DOHH2 (cell line): ENCODE measurements at regions not wholly inside any gene's neighbourhood (a gene's known extent, or its start where the extent isn't known, plus 50 kb on each side); places are given as distances from the start of the nearest gene placed in this dataset.

Experiments used
- EZH2phosphoT487 ChIP-seq: fragments of 200-600 bp; sonication (generic); IDR thresholded peaks from 2 replicates; pipeline ENCODE4 v1.6.1; 2017; ENCODE audit warnings: borderline replicate concordance, mild to moderate bottlenecking, antibody characterized with exemption, low read length, moderate library complexity, mixed read lengths
- TF ChIP-seq, protein P1 (sequence below): fragments of 200-600 bp; sonication (generic); IDR thresholded peaks from one replicate; pipeline ENCODE4 v1.5.1; 2014; ENCODE audit warnings: antibody characterized with exemption, mild to moderate bottlenecking, low read depth, low read length; ENCODE audit not compliant: poor library complexity, severe bottlenecking

GRCh38 chr16:87199379-87199778 is 117.8 kb downstream of the C16orf95 start:
- TF ChIP-seq, protein P1, sequence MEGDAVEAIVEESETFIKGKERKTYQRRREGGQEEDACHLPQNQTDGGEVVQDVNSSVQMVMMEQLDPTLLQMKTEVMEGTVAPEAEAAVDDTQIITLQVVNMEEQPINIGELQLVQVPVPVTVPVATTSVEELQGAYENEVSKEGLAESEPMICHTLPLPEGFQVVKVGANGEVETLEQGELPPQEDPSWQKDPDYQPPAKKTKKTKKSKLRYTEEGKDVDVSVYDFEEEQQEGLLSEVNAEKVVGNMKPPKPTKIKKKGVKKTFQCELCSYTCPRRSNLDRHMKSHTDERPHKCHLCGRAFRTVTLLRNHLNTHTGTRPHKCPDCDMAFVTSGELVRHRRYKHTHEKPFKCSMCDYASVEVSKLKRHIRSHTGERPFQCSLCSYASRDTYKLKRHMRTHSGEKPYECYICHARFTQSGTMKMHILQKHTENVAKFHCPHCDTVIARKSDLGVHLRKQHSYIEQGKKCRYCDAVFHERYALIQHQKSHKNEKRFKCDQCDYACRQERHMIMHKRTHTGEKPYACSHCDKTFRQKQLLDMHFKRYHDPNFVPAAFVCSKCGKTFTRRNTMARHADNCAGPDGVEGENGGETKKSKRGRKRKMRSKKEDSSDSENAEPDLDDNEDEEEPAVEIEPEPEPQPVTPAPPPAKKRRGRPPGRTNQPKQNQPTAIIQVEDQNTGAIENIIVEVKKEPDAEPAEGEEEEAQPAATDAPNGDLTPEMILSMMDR = no peak
- no peak for TF ChIP-seq EZH2phosphoT487
